ENCODE measurements at regions not wholly inside any gene's neighbourhood (a gene's known extent, or its start where the extent isn't known, plus 50 kb on each side); places are given as distances from the start of the nearest gene placed in this dataset.

DNA sequence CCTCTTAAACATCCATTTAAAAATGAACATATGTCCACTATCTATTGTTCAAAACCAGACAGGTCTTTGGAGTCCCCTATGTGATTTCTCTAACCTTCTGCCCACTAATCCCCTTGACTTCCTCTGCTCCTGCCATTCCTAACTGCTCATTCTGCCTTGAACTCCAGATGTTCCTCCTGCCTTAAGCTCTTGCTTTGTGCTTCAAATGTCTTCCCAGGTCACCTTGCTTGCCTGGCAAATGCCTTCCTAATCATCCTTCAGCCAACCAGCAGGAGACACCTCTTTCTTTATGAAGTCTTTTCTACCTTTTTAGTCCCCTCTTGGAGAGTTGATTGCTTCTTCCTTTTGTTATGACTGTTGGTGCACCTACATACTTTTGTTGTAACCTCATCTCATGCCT lies 1043.0 kb upstream of the CHAC2 start:
- H3K9me2 ChIP-seq (replicated peaks; ENCODE audit: insufficient read depth) = no peaks in the 10 kb centered on the region
- no peak for DNase-seq (ENCODE audit: low spot score)
- no peaks in the 10 kb centered on the region for H3K79me2 ChIP-seq
- no peaks in the 10 kb centered on the region for H3K4me1 ChIP-seq (ENCODE audit: insufficient read depth)
- H3K27me3 ChIP-seq = no peaks in the 10 kb centered on the region
- H3K27ac ChIP-seq = no peak overlapping the region
- H3K9me3 ChIP-seq (ENCODE audit: low read depth) = no peaks in the 10 kb centered on the region
- TF ChIP-seq EZH2 (IDR thresholded peaks at IDR 0.05; ENCODE audit: borderline replicate concordance) = no peak
- TF ChIP-seq, protein P1, sequence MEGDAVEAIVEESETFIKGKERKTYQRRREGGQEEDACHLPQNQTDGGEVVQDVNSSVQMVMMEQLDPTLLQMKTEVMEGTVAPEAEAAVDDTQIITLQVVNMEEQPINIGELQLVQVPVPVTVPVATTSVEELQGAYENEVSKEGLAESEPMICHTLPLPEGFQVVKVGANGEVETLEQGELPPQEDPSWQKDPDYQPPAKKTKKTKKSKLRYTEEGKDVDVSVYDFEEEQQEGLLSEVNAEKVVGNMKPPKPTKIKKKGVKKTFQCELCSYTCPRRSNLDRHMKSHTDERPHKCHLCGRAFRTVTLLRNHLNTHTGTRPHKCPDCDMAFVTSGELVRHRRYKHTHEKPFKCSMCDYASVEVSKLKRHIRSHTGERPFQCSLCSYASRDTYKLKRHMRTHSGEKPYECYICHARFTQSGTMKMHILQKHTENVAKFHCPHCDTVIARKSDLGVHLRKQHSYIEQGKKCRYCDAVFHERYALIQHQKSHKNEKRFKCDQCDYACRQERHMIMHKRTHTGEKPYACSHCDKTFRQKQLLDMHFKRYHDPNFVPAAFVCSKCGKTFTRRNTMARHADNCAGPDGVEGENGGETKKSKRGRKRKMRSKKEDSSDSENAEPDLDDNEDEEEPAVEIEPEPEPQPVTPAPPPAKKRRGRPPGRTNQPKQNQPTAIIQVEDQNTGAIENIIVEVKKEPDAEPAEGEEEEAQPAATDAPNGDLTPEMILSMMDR (IDR thresholded peaks at IDR 0.05; ENCODE audit: poor library complexity) = no peak
- H3K4me2 ChIP-seq = no peak overlapping the region
- no peak overlapping the region for H2AFZ ChIP-seq
- no peaks in the 10 kb centered on the region for H4K20me1 ChIP-seq (ENCODE audit: insufficient read depth, poor library complexity, severe bottlenecking)
- no peak overlapping the region for H3K4me3 ChIP-seq
- H3K36me3 ChIP-seq (replicated peaks; ENCODE audit: insufficient read depth, low read depth) = no peaks in the 10 kb centered on the region

GRCh38 chr2:52717836-52718235 lies 1049.8 kb upstream of the CHAC2 start:
- no peaks in the 10 kb centered on the region for H3K79me2 ChIP-seq
- H3K27me3 ChIP-seq = no peaks in the 10 kb centered on the region
- H3K27ac ChIP-seq = no peak overlapping the region
- TF ChIP-seq EZH2 (IDR thresholded peaks at IDR 0.05; ENCODE audit: borderline replicate concordance) (no peak), EZH2phosphoT487 (IDR thresholded peaks at IDR 0.05; ENCODE audit: low read depth, severe bottlenecking, unreplicated experiment) (no peak)
- no peaks in the 10 kb centered on the region for H4K20me1 ChIP-seq (ENCODE audit: insufficient read depth, poor library complexity, severe bottlenecking)
- H3K4me1 ChIP-seq (ENCODE audit: insufficient read depth) = peaks cover 3% of the 10 kb centered on the region
- WGBS (ENCODE audit: low lambda C conversion rate, missing lambda C conversion rate) = 56% methylated on average over 3 of the region's 3 CpGs
- no peak overlapping the region for H3K4me3 ChIP-seq
- no peaks in the 10 kb centered on the region for H3K9me2 ChIP-seq (replicated peaks; ENCODE audit: insufficient read depth)
- H3K4me2 ChIP-seq = peak overlapping the region; percentile 27
- H2AFZ ChIP-seq = no peak overlapping the region
- DNase-seq (ENCODE audit: low spot score) = no peak
- no peaks in the 10 kb centered on the region for H3K36me3 ChIP-seq (replicated peaks; ENCODE audit: insufficient read depth, low read depth)
- H3K9me3 ChIP-seq (ENCODE audit: low read depth) = no peaks in the 10 kb centered on the region

DNA sequence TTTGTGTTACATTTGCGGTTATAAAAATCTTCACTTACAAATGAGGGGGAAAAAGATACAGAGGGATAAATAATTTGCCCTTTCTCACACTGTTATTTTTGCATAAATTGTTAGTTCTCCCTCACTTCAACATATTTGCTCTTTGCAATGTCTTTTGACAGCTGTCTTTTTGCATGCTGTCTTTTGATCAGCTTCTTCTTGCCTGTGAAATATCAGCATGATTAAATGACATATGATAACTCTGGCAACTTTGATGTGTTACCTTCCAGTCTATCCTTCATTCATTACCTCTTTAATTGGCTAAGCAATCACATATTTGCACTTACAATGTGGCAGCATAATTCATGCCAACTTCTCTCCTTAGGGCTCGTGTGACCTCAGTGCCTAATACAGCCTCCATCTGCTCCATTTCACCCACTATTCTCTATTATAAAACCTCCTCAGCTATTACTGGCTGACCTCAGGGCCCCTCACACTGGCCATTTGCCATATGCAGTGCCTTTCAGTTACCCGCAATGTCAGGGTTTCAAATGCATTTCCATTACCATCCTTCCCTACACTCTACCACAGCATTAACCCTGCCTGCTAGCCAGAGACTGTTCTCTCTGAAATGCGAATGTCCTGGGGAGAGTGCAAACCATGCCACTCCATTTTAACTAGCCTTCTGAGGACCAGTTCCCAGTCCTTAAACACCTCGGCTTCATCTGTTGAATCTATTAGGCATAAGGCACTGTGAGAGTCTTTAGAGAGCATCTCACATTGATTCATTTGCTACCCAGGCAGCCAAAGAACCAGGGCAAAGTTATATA lies 1056.6 kb upstream of the CHAC2 start:
- no peak for DNase-seq (ENCODE audit: low spot score)
- H3K4me1 ChIP-seq (ENCODE audit: insufficient read depth) = peaks cover 3% of the 10 kb centered on the region

DNA sequence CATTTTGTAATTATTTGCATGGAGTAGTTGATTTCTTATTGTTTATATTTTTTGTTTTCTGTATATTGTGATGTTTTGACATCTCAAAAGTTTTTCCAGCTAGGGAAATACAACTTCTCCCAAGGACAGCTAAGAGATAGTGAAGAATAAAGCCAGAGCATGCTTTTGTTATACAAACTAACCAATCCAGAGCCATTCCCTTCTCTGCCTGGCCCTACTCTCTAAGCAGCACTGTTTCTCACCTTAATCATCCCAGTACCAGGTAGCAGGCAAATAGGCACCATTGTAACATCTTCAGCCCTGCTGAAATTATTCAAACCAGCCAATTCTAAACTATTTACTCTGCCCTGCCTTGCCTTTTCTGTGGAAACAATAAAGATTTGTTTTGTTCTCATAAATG lies 1063.4 kb upstream of the CHAC2 start:
- H3K4me2 ChIP-seq = no peak overlapping the region
- H3K79me2 ChIP-seq = no peaks in the 10 kb centered on the region
- H3K27ac ChIP-seq = no peak overlapping the region
- no peak for DNase-seq (ENCODE audit: low spot score)
- H4K20me1 ChIP-seq (ENCODE audit: insufficient read depth, poor library complexity, severe bottlenecking) = no peaks in the 10 kb centered on the region
- no peak overlapping the region for H2AFZ ChIP-seq
- no peak for TF ChIP-seq EZH2 (IDR thresholded peaks at IDR 0.05; ENCODE audit: borderline replicate concordance)
- TF ChIP-seq, protein P1 (IDR thresholded peaks at IDR 0.05; ENCODE audit: poor library complexity) = no peak
- TF ChIP-seq EZH2phosphoT487 (IDR thresholded peaks at IDR 0.05; ENCODE audit: low read depth, severe bottlenecking, unreplicated experiment) = no peak
- no peaks in the 10 kb centered on the region for H3K36me3 ChIP-seq (replicated peaks; ENCODE audit: insufficient read depth, low read depth)
- H3K27me3 ChIP-seq = no peaks in the 10 kb centered on the region
- H3K4me3 ChIP-seq = no peak overlapping the region
- no peaks in the 10 kb centered on the region for H3K9me3 ChIP-seq (ENCODE audit: low read depth)
- no peaks in the 10 kb centered on the region for H3K4me1 ChIP-seq (ENCODE audit: insufficient read depth)
- H3K9me2 ChIP-seq (replicated peaks; ENCODE audit: insufficient read depth) = no peaks in the 10 kb centered on the region

More for the DNA sequence above, 1056.6 kb upstream of the CHAC2 start:
- Histone ChIP-seq H3K79me2 (no peaks in the 10 kb centered on the region), H3K9me2 (replicated peaks; ENCODE audit: insufficient read depth) (no peaks in the 10 kb centered on the region), H3K9me3 (ENCODE audit: low read depth) (no peaks in the 10 kb centered on the region), H2AFZ (no peak overlapping the region), H3K4me3 (no peak overlapping the region), H3K27ac (no peak overlapping the region), H3K27me3 (no peaks in the 10 kb centered on the region), H3K36me3 (replicated peaks; ENCODE audit: insufficient read depth, low read depth) (no peaks in the 10 kb centered on the region), H4K20me1 (ENCODE audit: insufficient read depth, poor library complexity, severe bottlenecking) (no peaks in the 10 kb centered on the region), H3K4me2 (no peak overlapping the region)
- 88% methylated on average over 5 of the region's 5 CpGs for WGBS (ENCODE audit: low lambda C conversion rate, missing lambda C conversion rate)
- TF ChIP-seq EZH2 (IDR thresholded peaks at IDR 0.05; ENCODE audit: borderline replicate concordance) (no peak), EZH2phosphoT487 (IDR thresholded peaks at IDR 0.05; ENCODE audit: low read depth, severe bottlenecking, unreplicated experiment) (no peak)
- TF ChIP-seq, protein P1 (IDR thresholded peaks at IDR 0.05; ENCODE audit: poor library complexity) = no peak
